Memory B cell (primary cell): ENCODE measurements at regions not wholly inside any gene's neighbourhood (a gene's known extent, or its start where the extent isn't known, plus 50 kb on each side); places are given as distances from the start of the nearest gene placed in this dataset.
"Not testable (repeated sequence)": the region's sequence is repeated elsewhere in the genome, so short reads cannot be mapped to it uniquely, and the experiment has no call there.

Experiments used
- ATAC-seq: fragments of 150-1000 bp; cut with Tn5 transposase; 2 replicates; pipeline ENCODE4 v1.10.0; 2021; ENCODE audit warnings: low read depth, mild to moderate bottlenecking, moderate library complexity
- DNase-seq, 2 donors: peaks; one replicate each; pipeline ENCODE4 v3.0.0; 2022; ENCODE audit warnings: low spot score in 2 of 2
- H3K27ac Mint-ChIP-seq: one replicate; pipeline ENCODE4 v1.8.0; 2022; ENCODE audit warnings: mild to moderate bottlenecking, moderate library complexity, mixed read lengths
- H3K27me3 Mint-ChIP-seq: one replicate; pipeline ENCODE4 v1.8.0; 2022; ENCODE audit warnings: mixed read lengths
- H3K36me3 Mint-ChIP-seq: one replicate; pipeline ENCODE4 v1.8.0; 2022; ENCODE audit warnings: mild to moderate bottlenecking, mixed read lengths
- H3K4me1 Mint-ChIP-seq: one replicate; pipeline ENCODE4 v1.8.0; 2022; ENCODE audit warnings: mixed read lengths
- H3K4me3 Mint-ChIP-seq: one replicate; pipeline ENCODE4 v1.8.0; 2022; ENCODE audit warnings: mild to moderate bottlenecking, moderate library complexity, mixed read lengths
- H3K9me3 Mint-ChIP-seq: one replicate; pipeline ENCODE4 v1.8.0; 2022; ENCODE audit warnings: mixed read lengths

DNA sequence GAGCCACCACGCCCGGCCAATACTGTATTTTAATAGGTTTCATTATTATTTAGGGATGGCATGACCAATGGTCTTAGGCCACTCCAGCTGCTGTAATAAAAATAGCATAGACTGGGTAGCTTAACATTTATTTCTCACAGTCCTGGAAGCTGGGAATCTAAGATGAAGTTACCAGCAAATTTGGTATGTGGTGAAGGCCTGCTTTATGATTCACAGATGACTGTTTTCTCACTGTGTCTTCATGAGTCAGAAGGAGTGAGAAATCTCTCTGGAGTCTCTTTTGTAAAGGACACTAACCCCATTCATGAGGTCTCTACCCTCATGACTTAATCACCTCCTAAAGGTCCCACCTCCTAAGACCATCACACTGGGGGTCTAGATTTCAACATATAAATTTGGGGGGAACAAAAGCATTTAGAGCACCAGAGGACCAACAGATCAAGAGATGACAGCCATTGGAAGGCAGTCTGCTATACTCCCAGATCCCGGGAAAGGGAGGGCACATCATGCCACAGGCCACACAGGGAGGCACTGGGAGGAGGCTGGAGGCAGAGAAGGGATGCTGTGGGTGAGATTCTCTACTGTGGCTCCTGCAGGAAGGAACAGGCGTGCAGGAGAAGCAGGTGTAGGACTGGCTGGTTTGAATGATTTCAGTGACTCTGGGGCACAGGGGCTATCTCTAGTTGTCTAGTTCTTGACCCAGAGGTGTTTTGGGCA lies 335.8 kb upstream of the SFRP2 start:
- Mint-ChIP-seq H3K27ac (no peak overlapping the region), H3K4me1 (no peaks in the 10 kb centered on the region), H3K9me3 (peaks cover 6% of the 10 kb centered on the region), H3K4me3 (no peak overlapping the region), H3K36me3 (no peaks in the 10 kb centered on the region), H3K27me3 (peaks cover 7% of the 10 kb centered on the region)
- ATAC-seq: no peak
- no peak for DNase-seq

DNA sequence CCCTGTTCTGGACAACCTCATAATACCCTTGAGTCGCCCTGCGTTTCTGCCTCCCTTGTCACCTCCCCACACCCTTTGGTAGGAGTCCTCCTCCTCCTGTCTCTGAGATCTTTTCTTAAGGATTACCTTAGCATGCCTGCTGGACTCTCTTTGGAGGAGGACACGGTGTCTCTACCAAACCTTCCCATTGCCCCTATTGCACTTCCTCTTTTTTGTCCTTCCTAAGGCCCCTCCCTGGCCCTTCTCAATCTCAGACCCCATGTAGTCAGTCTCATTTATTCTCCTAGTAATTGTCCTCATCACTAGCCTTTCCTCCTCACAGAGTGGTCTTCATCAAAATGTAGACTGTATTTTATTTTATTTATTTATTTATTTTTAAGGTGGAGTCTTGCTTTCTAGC lies 335.0 kb upstream of the SFRP2 start:
- DNase-seq: no peak
- Mint-ChIP-seq H3K4me1 (no peaks in the 10 kb centered on the region), H3K4me3 (no peak overlapping the region), H3K36me3 (no peaks in the 10 kb centered on the region), H3K27me3 (peaks cover 7% of the 10 kb centered on the region), H3K27ac (no peak overlapping the region), H3K9me3 (peaks cover 6% of the 10 kb centered on the region)
- no peak for ATAC-seq

DNA sequence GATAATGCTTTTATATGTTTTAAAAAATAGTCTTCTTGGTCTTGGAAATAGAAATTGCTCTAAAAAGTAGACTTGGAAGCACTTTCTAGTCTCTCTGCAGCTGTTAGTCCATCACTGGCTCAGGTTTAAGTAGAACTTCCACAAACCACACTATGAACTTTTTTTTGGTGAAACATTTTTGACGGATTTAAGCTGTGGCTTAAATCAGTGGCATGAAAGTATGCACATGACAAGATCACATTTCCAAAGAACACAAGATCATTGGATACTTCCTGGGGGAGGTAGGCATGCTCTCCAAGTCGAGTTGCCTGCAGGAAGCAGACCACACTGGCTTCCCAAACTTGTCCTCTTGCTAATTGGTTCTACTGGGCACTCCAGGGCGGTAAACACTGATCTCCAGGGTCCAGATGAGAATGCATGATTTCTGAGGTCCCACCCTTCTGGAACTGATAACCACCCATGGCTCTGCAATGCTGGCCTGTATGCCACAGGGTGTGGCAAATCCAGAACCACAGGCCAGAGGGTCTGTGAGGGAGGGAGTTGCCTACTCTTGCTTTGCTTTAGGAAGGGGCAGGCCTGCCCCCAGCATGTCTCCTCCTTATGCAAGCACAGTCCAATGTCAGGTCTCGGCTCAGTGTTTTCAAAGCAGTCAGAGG lies 331.9 kb upstream of the SFRP2 start:
- no peaks in the 10 kb centered on the region for H3K27me3 Mint-ChIP-seq
- H3K36me3 Mint-ChIP-seq: no peaks in the 10 kb centered on the region
- no peak overlapping the region for H3K27ac Mint-ChIP-seq
- no peaks in the 10 kb centered on the region for H3K4me1 Mint-ChIP-seq
- DNase-seq (no peak), ATAC-seq (no peak)
- H3K9me3 Mint-ChIP-seq: no peaks in the 10 kb centered on the region
- H3K4me3 Mint-ChIP-seq: no peak overlapping the region

DNA sequence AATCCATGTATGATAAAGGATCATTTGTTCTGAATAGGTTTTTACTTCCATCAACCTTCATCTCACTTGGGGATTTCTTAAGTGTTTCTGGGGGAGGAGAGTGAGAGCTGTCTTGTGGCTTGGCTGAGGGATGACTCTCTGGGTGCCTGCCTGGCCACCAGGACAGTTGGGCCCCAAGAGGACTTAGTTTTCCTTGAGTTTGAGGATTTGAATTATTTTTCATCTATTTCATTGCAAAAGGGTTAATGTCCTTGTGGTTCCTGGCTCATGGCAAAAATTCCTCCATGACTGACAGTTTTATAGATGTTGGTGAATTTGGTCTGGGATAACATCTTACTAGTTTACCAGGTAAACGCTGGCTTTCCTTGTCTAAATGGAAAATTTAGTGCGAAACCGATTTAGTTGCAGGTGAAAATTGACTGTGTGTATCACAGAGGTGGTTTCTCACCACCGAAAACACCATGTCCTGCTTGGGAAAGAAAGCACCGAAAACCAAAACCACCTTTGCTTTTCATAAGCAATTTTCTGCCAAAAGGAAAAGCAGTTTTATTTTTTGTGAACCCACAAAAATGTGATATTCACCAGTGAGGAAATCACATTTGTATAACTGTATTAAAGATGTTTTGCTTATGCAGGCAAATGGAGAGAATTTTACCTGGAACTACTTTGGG lies 331.3 kb upstream of the SFRP2 start:
- Mint-ChIP-seq H3K4me3 (no peak overlapping the region), H3K27me3 (no peaks in the 10 kb centered on the region), H3K9me3 (no peaks in the 10 kb centered on the region), H3K36me3 (no peaks in the 10 kb centered on the region), H3K4me1 (no peaks in the 10 kb centered on the region), H3K27ac (no peak overlapping the region)
- DNase-seq (no peak), ATAC-seq (no peak)

DNA sequence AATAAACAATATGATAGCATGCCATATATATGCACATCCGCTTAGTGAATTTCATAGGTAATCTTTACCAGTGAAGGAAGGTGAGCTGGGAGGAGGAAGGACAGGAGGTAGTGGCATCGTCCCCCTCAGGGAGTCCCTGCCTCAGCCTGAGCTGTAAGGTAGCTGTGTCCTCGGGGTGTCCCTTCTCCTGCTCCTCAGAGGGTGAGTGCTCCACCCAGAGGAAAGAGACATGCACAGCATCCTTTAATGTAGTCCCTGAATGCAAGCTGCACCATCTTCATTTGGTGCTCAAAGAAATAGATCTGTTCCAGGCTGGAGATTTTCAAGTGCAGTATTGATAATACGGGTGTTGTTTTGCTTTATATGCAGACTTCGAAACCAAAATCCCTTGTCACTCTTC lies 330.4 kb upstream of the SFRP2 start:
- Mint-ChIP-seq H3K9me3 (no peaks in the 10 kb centered on the region), H3K36me3 (no peaks in the 10 kb centered on the region)

DNA sequence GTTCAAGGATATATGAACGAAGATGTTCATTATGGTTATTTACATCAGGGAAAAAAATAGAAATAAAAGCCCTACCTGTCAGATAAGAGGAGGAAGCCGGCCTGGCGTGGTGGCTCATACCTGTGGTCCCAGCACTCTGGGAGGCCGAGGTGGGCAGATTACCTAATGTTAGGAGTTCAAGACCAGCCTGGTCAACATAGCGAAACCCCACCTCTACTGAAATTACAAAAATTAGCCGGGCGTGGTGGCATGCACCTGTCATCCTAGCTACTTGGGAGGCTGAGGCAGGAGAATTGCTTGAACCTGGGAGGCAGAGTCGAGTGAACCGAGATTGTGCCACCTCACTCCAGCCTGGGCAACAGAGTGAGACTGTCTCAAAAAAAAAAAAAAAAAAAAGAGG lies 328.8 kb upstream of the SFRP2 start:
- DNase-seq, H3K9me3 Mint-ChIP-seq, H3K4me3 Mint-ChIP-seq, H3K4me1 Mint-ChIP-seq, H3K27ac Mint-ChIP-seq, ATAC-seq, H3K36me3 Mint-ChIP-seq, H3K27me3 Mint-ChIP-seq: not testable (repeated sequence)

More for the DNA sequence above, 330.4 kb upstream of the SFRP2 start:
- Mint-ChIP-seq H3K27ac (no peak overlapping the region), H3K4me3 (no peak overlapping the region), H3K27me3 (no peaks in the 10 kb centered on the region), H3K4me1 (no peaks in the 10 kb centered on the region)
- no peak for DNase-seq
- ATAC-seq: no peak

DNA sequence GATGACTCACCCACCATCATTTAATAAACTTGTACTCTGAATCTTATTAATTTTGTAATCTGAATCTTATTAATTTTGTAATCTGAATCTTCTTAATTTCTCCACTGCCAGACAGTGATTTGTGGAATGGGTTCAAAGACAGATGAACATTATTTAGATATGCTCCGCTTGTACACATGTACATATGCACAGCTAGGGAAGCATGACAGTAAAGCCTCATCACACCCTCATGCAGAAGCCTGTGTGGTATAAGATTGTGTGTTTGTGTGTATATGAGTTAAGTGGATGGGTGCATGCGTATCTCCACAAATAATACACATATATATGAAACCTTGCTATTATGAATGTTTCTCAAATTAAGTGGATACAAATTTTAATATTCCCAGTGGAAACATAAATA lies 318.5 kb upstream of the SFRP2 start:
- Mint-ChIP-seq H3K9me3 (peaks cover 5% of the 10 kb centered on the region), H3K27me3 (peaks cover 4% of the 10 kb centered on the region), H3K4me3 (no peak overlapping the region), H3K27ac (no peak overlapping the region), H3K36me3 (no peaks in the 10 kb centered on the region), H3K4me1 (no peaks in the 10 kb centered on the region)
- ATAC-seq: no peak
- no peak for DNase-seq

DNA sequence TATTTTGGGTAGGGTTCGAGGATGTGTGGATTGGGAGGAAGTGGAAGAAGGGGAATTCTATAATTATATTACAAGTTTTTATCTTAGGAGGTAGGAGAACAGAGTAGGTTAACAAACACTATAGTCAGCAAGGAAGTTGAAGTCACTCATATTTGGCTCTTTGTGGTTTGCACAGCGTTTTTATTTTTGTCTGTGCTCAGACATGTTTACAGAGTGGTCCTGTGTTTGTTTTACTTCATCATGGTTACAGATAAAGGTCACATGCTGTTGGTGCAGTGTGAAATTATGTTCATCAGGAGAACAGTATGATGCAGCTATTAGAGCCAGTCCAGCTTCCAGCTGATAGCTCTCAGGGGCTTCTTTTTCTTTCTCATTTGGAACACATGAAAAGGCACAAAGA lies 299.9 kb upstream of the SFRP2 start:
- ATAC-seq (no peak), DNase-seq (no peak)
- Mint-ChIP-seq H3K4me3 (no peak overlapping the region), H3K4me1 (no peaks in the 10 kb centered on the region), H3K36me3 (no peaks in the 10 kb centered on the region), H3K27me3 (no peaks in the 10 kb centered on the region), H3K9me3 (no peaks in the 10 kb centered on the region), H3K27ac (no peak overlapping the region)

DNA sequence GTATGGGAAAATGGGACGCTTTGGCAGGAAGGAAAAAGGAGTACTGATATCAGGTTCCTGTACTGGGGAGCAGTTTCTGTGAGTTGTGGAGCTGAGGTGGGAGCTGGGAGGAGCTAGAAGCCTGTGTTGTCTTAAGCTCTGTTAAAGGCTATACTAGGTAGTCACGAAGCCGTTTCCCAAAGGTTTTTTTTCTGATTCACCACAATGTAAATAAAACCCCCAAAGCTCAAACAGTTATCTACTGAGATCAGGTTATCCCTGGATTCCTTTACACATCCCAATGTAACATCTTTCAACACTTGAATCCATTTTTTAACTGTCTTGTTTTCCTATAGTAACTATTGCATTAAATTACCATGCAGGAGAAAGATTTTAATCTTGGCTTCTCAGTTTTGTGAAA lies 297.4 kb upstream of the SFRP2 start:
- DNase-seq (no peak), ATAC-seq (no peak)
- Mint-ChIP-seq H3K27me3 (no peaks in the 10 kb centered on the region), H3K27ac (no peak overlapping the region), H3K9me3 (no peaks in the 10 kb centered on the region), H3K36me3 (no peaks in the 10 kb centered on the region), H3K4me3 (no peak overlapping the region), H3K4me1 (no peaks in the 10 kb centered on the region)

DNA sequence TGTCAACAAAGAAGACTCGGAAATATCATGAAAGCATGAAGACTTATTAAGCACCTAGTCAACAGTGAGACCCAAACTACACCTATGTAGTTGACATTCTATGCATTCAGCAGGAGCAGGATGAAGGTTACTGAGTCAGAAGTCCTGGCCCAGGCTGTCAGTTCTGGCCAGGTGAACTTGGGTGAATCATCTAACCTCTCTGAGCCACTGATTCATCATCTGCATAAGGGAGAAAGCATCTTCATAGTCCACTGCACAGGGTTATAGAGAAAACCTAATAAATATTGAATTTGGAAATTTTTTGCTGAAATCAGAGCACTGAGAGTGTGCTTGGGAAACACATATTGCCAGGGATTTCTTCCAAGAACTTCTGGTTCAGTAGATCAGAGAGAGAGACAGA lies 296.0 kb upstream of the SFRP2 start:
- H3K36me3 Mint-ChIP-seq: no peaks in the 10 kb centered on the region
- no peaks in the 10 kb centered on the region for H3K9me3 Mint-ChIP-seq
- no peak overlapping the region for H3K4me3 Mint-ChIP-seq
- no peak for DNase-seq
- no peak for ATAC-seq
- H3K27me3 Mint-ChIP-seq: peaks cover 2% of the 10 kb centered on the region
- no peak overlapping the region for H3K27ac Mint-ChIP-seq
- H3K4me1 Mint-ChIP-seq: no peaks in the 10 kb centered on the region

DNA sequence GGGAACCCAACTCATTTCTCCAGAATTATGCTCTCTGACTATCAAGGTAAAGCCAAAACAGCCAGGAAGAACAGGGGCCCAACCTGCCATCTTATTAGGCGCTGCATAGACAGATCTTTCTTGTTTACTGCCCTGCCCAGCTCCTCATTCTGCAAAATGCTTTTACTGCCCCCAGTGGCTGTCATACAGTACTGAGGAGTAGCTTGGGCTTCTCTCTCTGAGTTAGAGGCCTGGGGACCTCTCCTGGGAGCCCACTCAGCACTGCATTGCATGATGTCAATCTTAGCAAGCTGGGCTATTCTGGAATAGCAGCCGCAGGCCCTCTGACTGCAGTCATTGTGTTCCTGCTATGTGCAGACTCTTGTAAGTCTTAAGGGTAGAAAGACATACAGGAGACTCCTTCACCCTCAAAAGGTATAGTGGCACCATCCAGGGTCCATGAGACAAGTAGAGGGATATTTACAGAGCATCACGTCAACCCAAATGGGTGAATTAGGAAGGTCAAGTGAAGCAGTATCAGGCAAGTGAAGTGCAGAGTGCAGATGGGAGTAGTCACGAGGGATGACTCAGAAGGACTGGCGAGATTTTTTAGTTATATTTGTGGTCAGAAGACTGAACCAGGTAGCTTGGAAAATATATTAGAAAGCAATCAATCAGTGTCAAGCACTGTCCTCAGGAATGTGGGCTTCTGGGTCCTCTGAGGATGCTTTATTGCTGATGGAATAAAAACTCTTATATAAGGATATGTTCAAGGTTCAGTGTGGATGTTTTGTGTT lies 294.1 kb upstream of the SFRP2 start:
- peaks cover 2% of the 10 kb centered on the region for H3K27me3 Mint-ChIP-seq
- H3K27ac Mint-ChIP-seq: no peak overlapping the region
- no peaks in the 10 kb centered on the region for H3K9me3 Mint-ChIP-seq
- DNase-seq (no peak), ATAC-seq (no peak)
- no peaks in the 10 kb centered on the region for H3K36me3 Mint-ChIP-seq
- no peaks in the 10 kb centered on the region for H3K4me1 Mint-ChIP-seq
- H3K4me3 Mint-ChIP-seq: no peak overlapping the region

DNA sequence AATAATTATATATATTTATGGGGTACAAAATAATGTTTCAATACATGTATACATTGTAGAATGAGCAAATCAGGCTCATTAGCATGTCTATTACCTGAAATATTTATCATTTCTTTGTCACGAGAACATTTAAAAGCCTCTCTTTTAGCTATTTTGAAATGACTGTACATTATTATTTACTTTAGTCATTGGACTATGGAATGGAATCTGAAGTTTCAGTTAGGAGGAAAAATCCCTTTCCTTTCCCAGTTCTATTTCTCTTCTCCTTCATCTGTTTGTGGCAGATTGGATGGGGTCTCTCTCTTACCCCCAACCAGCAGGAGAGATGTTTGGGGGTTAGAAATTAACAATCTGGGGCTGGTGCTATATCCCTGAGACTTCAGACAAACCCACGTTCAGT lies 292.5 kb upstream of the SFRP2 start:
- H3K4me3 Mint-ChIP-seq: no peak overlapping the region
- peaks cover 2% of the 10 kb centered on the region for H3K27me3 Mint-ChIP-seq
- no peaks in the 10 kb centered on the region for H3K4me1 Mint-ChIP-seq
- no peak for ATAC-seq
- no peaks in the 10 kb centered on the region for H3K36me3 Mint-ChIP-seq
- no peaks in the 10 kb centered on the region for H3K9me3 Mint-ChIP-seq
- no peak for DNase-seq
- no peak overlapping the region for H3K27ac Mint-ChIP-seq

DNA sequence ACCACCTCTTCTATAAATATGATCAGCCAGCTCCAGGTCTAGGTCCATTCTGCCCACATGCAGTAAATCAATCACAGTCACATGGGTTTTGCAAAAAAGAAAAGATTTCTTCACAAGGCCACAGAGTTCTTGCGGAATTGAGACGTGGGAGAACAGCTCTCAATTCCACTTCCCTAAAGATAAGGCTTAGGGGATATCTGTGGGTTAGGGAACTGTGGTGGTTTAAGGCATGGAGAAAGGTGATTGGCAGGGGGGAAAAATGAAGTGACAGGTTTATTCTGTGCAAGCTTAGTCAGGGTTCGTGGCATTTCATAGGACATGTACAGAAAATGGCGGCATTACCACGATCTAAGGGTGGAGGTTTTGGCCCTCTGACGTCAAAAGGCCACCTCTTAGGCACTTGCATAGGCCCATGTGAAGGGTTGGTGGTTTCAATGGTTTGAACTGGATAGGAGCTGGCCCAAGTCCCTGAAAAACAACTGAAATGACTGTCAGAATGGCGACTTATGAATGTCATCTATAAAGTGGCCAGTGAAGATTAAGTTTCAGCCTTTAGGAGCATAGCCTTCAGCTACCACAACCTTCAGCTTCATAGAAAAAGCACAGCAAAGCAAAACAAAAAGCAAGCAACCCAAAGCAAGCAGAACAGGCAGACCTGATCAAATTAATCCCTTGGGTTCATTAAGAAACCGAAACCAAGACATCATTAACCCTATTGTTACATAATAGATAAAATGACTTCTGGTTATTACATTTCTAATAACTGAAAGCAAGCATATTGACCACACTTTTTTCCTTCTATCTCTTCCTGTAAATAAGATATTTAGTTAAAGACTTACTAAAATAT lies 289.8 kb upstream of the SFRP2 start:
- Mint-ChIP-seq H3K4me1 (no peaks in the 10 kb centered on the region), H3K4me3 (no peak overlapping the region), H3K27ac (no peak overlapping the region), H3K9me3 (no peaks in the 10 kb centered on the region), H3K36me3 (no peaks in the 10 kb centered on the region), H3K27me3 (peaks cover 5% of the 10 kb centered on the region)
- ATAC-seq: no peak
- DNase-seq: no peak
